ENCODE measurements at regions not wholly inside any gene's neighbourhood (a gene's known extent, or its start where the extent isn't known, plus 50 kb on each side); places are given as distances from the start of the nearest gene placed in this dataset.

- TF ChIP-seq ZNF274 (IDR thresholded peaks at IDR 0.05; ENCODE audit: low read depth, low read length) (no peak), SUZ12 (IDR thresholded peaks at IDR 0.05; ENCODE audit: extremely low read depth, insufficient read depth, insufficient read length) (no peak)
These were observed 491.3 kb upstream of the MEF2C start for GRCh38 chr5:89374144-89374784.

All from NT2/D1 (cell line).